ENCODE measurements at regions not wholly inside any gene's neighbourhood (a gene's known extent, or its start where the extent isn't known, plus 50 kb on each side); places are given as distances from the start of the nearest gene placed in this dataset.

- TF ChIP-seq, protein P1, sequence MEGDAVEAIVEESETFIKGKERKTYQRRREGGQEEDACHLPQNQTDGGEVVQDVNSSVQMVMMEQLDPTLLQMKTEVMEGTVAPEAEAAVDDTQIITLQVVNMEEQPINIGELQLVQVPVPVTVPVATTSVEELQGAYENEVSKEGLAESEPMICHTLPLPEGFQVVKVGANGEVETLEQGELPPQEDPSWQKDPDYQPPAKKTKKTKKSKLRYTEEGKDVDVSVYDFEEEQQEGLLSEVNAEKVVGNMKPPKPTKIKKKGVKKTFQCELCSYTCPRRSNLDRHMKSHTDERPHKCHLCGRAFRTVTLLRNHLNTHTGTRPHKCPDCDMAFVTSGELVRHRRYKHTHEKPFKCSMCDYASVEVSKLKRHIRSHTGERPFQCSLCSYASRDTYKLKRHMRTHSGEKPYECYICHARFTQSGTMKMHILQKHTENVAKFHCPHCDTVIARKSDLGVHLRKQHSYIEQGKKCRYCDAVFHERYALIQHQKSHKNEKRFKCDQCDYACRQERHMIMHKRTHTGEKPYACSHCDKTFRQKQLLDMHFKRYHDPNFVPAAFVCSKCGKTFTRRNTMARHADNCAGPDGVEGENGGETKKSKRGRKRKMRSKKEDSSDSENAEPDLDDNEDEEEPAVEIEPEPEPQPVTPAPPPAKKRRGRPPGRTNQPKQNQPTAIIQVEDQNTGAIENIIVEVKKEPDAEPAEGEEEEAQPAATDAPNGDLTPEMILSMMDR (IDR thresholded peaks at IDR 0.05; ENCODE audit: poor library complexity, severe bottlenecking): no peak
- TF ChIP-seq EZH2 (IDR thresholded peaks at IDR 0.05; ENCODE audit: borderline replicate concordance, insufficient read depth, low read length, poor library complexity, severe bottlenecking) (no peak), MXI1 (conservative IDR thresholded peaks at IDR 0.05; ENCODE audit: poor library complexity, severe bottlenecking) (no peak), RAD21 (conservative IDR thresholded peaks at IDR 0.05) (no peak), EP300 (conservative IDR thresholded peaks at IDR 0.05; ENCODE audit: poor library complexity, severe bottlenecking) (no peak), REST (IDR thresholded peaks at IDR 0.05; ENCODE audit: borderline replicate concordance) (no peak), POLR2AphosphoS5 (IDR thresholded peaks at IDR 0.05) (no peak), TAF1 (IDR thresholded peaks at IDR 0.05; ENCODE audit: low read depth) (no peak), SMC3 (conservative IDR thresholded peaks at IDR 0.05; ENCODE audit: poor library complexity) (no peak)
Measured at GRCh38 chr15:39211108-39211979, 369.5 kb upstream of the THBS1 start.
